CD4-positive, alpha-beta T cell treated with Interferon alpha-2 for 1 hour (primary cell): ENCODE measurements at regions not wholly inside any gene's neighbourhood (a gene's known extent, or its start where the extent isn't known, plus 50 kb on each side); places are given as distances from the start of the nearest gene placed in this dataset.

Experiments
- DNase-seq, 2 donors: peaks; one replicate each; pipeline ENCODE4 v3.0.0-alpha.2; 2020 to 2022

GRCh38 chr5:110134963-110135935 is 445.5 kb downstream of the MAN2A1 start:
- no peak for DNase-seq

GRCh38 chr5:110150199-110150598 is 460.5 kb downstream of the MAN2A1 start:
- DNase-seq = no peak

- DNase-seq = no peak
These were observed 469.5 kb downstream of the MAN2A1 start for GRCh38 chr5:110159202-110159601.

GRCh38 chr5:110161162-110161561 is 471.4 kb downstream of the MAN2A1 start:
- DNase-seq = no peak

GRCh38 chr5:110165366-110165765 is 475.6 kb downstream of the MAN2A1 start:
- DNase-seq = no peak

GRCh38 chr5:110167384-110167783 is 477.7 kb downstream of the MAN2A1 start:
- DNase-seq = no peak

GRCh38 chr5:110169461-110169860 is 479.7 kb downstream of the MAN2A1 start:
- no peak for DNase-seq

- DNase-seq = no peak
These were observed 488.0 kb downstream of the MAN2A1 start for GRCh38 chr5:110177729-110178128.

GRCh38 chr5:110179321-110179720 is 489.6 kb downstream of the MAN2A1 start:
- no peak for DNase-seq

GRCh38 chr5:110194191-110194590 is 504.5 kb downstream of the MAN2A1 start:
- DNase-seq = no peak

GRCh38 chr5:110195288-110195687 is 505.6 kb downstream of the MAN2A1 start:
- no peak for DNase-seq

- no peak for DNase-seq
These were observed 512.1 kb downstream of the MAN2A1 start for GRCh38 chr5:110201791-110202190.

- DNase-seq = no peak
These were observed 513.9 kb downstream of the MAN2A1 start for GRCh38 chr5:110203661-110204060.

- DNase-seq = no peak
These were observed 517.1 kb downstream of the TMEM232 start for GRCh38 chr5:110209401-110209800.

GRCh38 chr5:110218981-110219380 is 507.5 kb downstream of the TMEM232 start:
- no peak for DNase-seq

- no peak for DNase-seq
These were observed 506.7 kb downstream of the TMEM232 start for GRCh38 chr5:110219769-110220168.

GRCh38 chr5:110221036-110221435 is 505.4 kb downstream of the TMEM232 start:
- no peak for DNase-seq

- DNase-seq = no peak
These were observed 502.4 kb downstream of the TMEM232 start for GRCh38 chr5:110224050-110224449.

GRCh38 chr5:110225949-110226348 is 500.5 kb downstream of the TMEM232 start:
- DNase-seq = no peak

GRCh38 chr5:110239786-110240185 is 486.7 kb downstream of the TMEM232 start:
- no peak for DNase-seq

GRCh38 chr5:110242950-110243349 is 483.5 kb downstream of the TMEM232 start:
- no peak for DNase-seq

- no peak for DNase-seq
These were observed 477.6 kb downstream of the TMEM232 start for GRCh38 chr5:110248921-110249320.

GRCh38 chr5:110250355-110250754 is 476.1 kb downstream of the TMEM232 start:
- DNase-seq = no peak

- no peak for DNase-seq
These were observed 475.7 kb downstream of the TMEM232 start for GRCh38 chr5:110250755-110251154.

GRCh38 chr5:110251366-110251765 is 475.1 kb downstream of the TMEM232 start:
- DNase-seq = no peak
